ENCODE measurements at regions not wholly inside any gene's neighbourhood (a gene's known extent, or its start where the extent isn't known, plus 50 kb on each side); places are given as distances from the start of the nearest gene placed in this dataset.
"Not testable (repeated sequence)": the region's sequence is repeated elsewhere in the genome, so short reads cannot be mapped to it uniquely, and the experiment has no call there.

DNA sequence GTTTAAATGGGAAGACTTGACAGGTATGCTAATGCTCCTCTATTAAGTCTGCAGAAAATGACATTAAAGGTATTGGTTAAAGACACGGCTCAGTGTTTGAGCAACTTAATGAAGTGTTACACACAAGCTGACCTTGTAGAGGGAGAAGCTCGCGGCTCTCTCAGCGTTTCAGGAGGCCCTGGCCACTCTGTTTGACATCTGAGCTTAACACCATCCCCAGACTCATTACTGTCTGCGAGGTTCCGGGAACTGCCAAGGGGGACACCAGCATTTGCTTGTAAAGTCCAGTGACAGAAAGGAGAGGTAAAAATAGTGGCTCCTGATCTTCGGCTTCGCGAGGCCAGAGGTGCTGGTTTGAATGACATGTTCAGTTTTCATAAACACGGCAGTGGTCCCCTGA lies 540.7 kb upstream of the CADM1 start:
- H3K27me3 ChIP-seq (ENCODE audit: control insufficient read depth in 1 of 2, insufficient read depth in 2 of 2, low read length in 2 of 2) = no peaks in the 10 kb centered on the region
- H3K27ac ChIP-seq (ENCODE audit: low read depth in 2 of 2, low read length in 1 of 2) = no peak overlapping the region
- 59 to 66% methylated on average over 10 of the region's 10 CpGs for WGBS, 2 donors
- H3K4me1 ChIP-seq (ENCODE audit: control insufficient read depth in 2 of 2, insufficient read depth in 2 of 2, low read length in 1 of 2) = no peaks in the 10 kb centered on the region
- H3K9me3 ChIP-seq (ENCODE audit: control insufficient read depth in 2 of 2, insufficient read depth in 1 of 2, low read depth in 1 of 2, low read length in 1 of 2) = peaks cover 0 to 3% of the 10 kb centered on the region in 2 donors
- H3K4me3 ChIP-seq (ENCODE audit: low read depth in 1 of 2, low read length in 2 of 2) = no peak overlapping the region
- no peaks in the 10 kb centered on the region for H3K36me3 ChIP-seq (ENCODE audit: control insufficient read depth in 2 of 2, insufficient read depth in 2 of 2, low read length in 1 of 2)

DNA sequence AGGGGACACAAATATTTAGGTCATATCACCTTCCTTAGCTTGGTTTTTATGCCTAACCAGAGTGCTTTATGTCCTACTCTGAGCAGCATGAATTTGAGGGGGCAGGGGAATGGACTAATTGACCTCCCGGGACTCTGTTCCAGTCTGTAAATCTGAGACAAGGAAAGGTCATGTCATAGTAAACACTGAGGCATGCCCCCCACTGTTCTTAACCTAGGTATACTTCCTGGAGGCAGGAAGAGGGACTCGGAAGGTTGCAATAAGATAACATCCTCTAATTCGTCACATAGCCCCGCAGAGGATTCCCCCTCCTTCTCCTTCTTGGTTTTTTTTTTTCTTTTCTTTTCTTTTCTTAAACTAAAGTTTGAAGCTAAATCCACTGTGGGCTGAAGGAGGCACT lies 540.3 kb upstream of the CADM1 start:
- Histone ChIP-seq H3K4me1 (ENCODE audit: control insufficient read depth in 2 of 2, insufficient read depth in 2 of 2, low read length in 1 of 2) (no peaks in the 10 kb centered on the region), H3K9me3 (ENCODE audit: control insufficient read depth in 2 of 2, insufficient read depth in 1 of 2, low read depth in 1 of 2, low read length in 1 of 2) (peaks cover 0 to 3% of the 10 kb centered on the region in 2 donors), H3K27me3 (ENCODE audit: control insufficient read depth in 1 of 2, insufficient read depth in 2 of 2, low read length in 2 of 2) (no peaks in the 10 kb centered on the region), H3K36me3 (ENCODE audit: control insufficient read depth in 2 of 2, insufficient read depth in 2 of 2, low read length in 1 of 2) (no peaks in the 10 kb centered on the region), H3K4me3 (ENCODE audit: low read depth in 1 of 2, low read length in 2 of 2) (no peak overlapping the region), H3K27ac (ENCODE audit: low read depth in 2 of 2, low read length in 1 of 2) (no peak overlapping the region)
- WGBS, 2 donors = 59 to 61% methylated on average over 4 of the region's 4 CpGs

DNA sequence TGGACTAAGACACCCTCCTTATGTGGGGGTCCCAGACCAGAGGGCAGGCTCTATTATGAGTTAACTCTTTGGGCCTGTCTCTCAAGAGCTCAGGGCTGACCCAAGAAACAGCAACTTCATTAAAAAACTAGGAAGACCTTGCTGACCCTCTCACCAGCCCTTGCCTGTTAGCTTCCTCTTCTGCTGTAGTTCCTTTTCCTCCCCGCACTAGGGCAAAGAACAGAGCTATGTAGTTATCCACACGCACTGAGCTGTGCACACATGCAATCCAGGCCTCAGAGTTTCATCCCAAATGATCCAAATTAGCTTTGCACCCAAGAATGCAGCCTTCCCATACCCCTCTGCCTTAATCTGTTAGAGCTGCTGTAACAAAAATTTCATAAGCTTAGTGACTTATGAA lies 539.6 kb upstream of the CADM1 start:
- Histone ChIP-seq H3K4me1 (ENCODE audit: control insufficient read depth in 2 of 2, insufficient read depth in 2 of 2, low read length in 1 of 2) (no peaks in the 10 kb centered on the region), H3K4me3 (ENCODE audit: low read depth in 1 of 2, low read length in 2 of 2) (no peak overlapping the region), H3K9me3 (ENCODE audit: control insufficient read depth in 2 of 2, insufficient read depth in 1 of 2, low read depth in 1 of 2, low read length in 1 of 2) (peaks cover 0 to 3% of the 10 kb centered on the region in 2 donors), H3K27me3 (ENCODE audit: control insufficient read depth in 1 of 2, insufficient read depth in 2 of 2, low read length in 2 of 2) (no peaks in the 10 kb centered on the region), H3K36me3 (ENCODE audit: control insufficient read depth in 2 of 2, insufficient read depth in 2 of 2, low read length in 1 of 2) (no peaks in the 10 kb centered on the region), H3K27ac (ENCODE audit: low read depth in 2 of 2, low read length in 1 of 2) (no peak overlapping the region)
- 61 to 70% methylated on average over 2 of the region's 2 CpGs for WGBS, 2 donors

DNA sequence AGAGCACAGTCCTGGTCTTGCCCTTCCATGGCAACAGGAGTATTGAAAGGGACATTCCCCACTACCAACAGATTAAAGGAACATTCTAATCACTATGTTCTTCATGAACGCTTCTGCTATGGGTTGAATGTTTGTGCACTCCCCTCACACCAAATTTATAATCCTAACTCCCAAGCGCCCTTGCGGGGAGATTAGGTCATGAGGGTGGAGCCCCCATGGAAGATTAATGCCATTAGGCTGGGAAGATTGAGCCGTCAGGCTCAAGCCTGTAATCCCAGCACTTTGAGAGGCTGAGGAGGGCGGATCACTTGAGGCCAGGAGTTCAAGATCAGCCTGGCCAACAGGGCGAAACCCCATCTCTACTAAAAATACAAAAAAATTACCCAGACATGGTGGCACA lies 538.8 kb upstream of the CADM1 start:
- H3K27me3 ChIP-seq (ENCODE audit: control insufficient read depth in 1 of 2, insufficient read depth in 2 of 2, low read length in 2 of 2); H3K36me3 ChIP-seq (ENCODE audit: control insufficient read depth in 2 of 2, insufficient read depth in 2 of 2, low read length in 1 of 2); H3K27ac ChIP-seq (ENCODE audit: low read depth in 2 of 2, low read length in 1 of 2); H3K4me3 ChIP-seq (ENCODE audit: low read depth in 1 of 2, low read length in 2 of 2); H3K4me1 ChIP-seq (ENCODE audit: control insufficient read depth in 2 of 2, insufficient read depth in 2 of 2, low read length in 1 of 2); H3K9me3 ChIP-seq (ENCODE audit: control insufficient read depth in 2 of 2, insufficient read depth in 1 of 2, low read depth in 1 of 2, low read length in 1 of 2): not testable (repeated sequence)
- WGBS, 2 donors = 86 to 93% methylated on average over 6 of the region's 6 CpGs

DNA sequence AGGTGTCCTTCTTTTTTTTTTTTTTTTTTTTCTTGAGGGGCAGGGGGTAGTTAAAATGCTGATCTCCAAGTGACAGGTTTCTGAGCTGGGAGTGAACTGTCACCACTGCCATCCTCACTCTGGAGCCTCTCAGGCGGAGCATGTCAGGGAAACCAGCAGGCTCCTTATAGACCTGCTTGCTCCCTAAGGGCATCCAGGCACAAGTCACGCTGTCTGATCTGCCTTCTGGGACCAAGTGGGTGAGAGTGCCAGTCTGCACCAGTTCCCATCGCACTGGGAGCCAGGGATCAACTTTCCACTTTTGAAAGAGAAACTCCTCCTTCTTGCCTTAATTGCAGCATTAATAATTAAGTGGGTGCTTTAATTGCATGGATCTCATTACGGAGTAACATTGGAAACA lies 537.9 kb upstream of the CADM1 start:
- no peak overlapping the region for H3K27ac ChIP-seq (ENCODE audit: low read depth in 2 of 2, low read length in 1 of 2)
- H3K4me1 ChIP-seq (ENCODE audit: control insufficient read depth in 2 of 2, insufficient read depth in 2 of 2, low read length in 1 of 2) = no peaks in the 10 kb centered on the region
- H3K36me3 ChIP-seq (ENCODE audit: control insufficient read depth in 2 of 2, insufficient read depth in 2 of 2, low read length in 1 of 2) = no peaks in the 10 kb centered on the region
- peaks cover under 1 to 3% of the 10 kb centered on the region in 2 donors for H3K9me3 ChIP-seq (ENCODE audit: control insufficient read depth in 2 of 2, insufficient read depth in 1 of 2, low read depth in 1 of 2, low read length in 1 of 2)
- WGBS, 2 donors = 82 to 84% methylated on average over 4 of the region's 4 CpGs
- H3K4me3 ChIP-seq (ENCODE audit: low read depth in 1 of 2, low read length in 2 of 2) = no peak overlapping the region
- no peaks in the 10 kb centered on the region for H3K27me3 ChIP-seq (ENCODE audit: control insufficient read depth in 1 of 2, insufficient read depth in 2 of 2, low read length in 2 of 2)

DNA sequence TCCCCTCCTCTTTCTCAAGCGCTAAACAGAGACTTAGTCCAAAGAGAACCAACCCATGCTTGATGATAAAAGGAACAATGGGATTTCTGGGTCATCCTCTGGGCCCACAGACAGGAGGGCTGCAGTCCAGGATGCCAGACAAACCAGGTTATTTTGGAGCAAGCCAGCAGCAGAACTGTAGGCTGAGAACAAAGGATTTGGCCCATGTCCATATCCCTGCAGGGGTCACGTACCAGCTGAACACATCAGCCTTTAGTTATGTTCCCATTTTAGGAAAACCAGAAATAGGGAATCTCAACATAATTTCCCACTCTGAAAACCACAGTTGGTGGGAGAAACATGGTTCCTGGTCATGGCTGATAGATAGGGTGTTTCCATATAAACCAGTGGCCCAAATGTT lies 533.6 kb upstream of the CADM1 start:
- H3K9me3 ChIP-seq (ENCODE audit: control insufficient read depth in 2 of 2, insufficient read depth in 1 of 2, low read depth in 1 of 2, low read length in 1 of 2) = peaks cover 0 to 2% of the 10 kb centered on the region in 2 donors
- H3K27ac ChIP-seq (ENCODE audit: low read depth in 2 of 2, low read length in 1 of 2) = no peak overlapping the region
- no peaks in the 10 kb centered on the region for H3K4me1 ChIP-seq (ENCODE audit: control insufficient read depth in 2 of 2, insufficient read depth in 2 of 2, low read length in 1 of 2)
- H3K4me3 ChIP-seq (ENCODE audit: low read depth in 1 of 2, low read length in 2 of 2) = no peak overlapping the region
- WGBS, 2 donors = 40 to 60% methylated on average over 2 of the region's 2 CpGs
- H3K36me3 ChIP-seq (ENCODE audit: control insufficient read depth in 2 of 2, insufficient read depth in 2 of 2, low read length in 1 of 2) = no peaks in the 10 kb centered on the region
- H3K27me3 ChIP-seq (ENCODE audit: control insufficient read depth in 1 of 2, insufficient read depth in 2 of 2, low read length in 2 of 2) = no peaks in the 10 kb centered on the region

DNA sequence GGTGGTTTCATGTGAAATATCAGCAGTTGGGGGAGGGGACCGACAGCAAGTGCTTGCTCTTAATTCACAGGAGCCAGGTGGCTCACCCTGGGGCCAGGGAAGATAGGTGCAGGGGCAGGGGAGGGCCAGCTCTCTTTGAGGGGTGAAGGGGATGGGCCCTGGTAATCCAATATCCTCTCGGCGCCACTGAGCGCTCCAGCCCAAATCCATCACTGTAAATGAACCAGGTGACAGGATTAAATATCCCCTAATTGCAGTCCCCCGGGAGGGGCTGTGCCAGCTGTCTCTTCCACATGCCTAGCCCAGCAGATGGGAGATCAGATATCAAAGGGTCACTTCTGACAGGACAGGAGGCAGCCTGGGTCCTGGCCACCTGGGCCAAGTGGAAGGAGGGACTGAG lies 531.8 kb upstream of the CADM1 start:
- Histone ChIP-seq H3K27ac (ENCODE audit: low read depth in 2 of 2, low read length in 1 of 2) (no peak overlapping the region), H3K36me3 (ENCODE audit: control insufficient read depth in 2 of 2, insufficient read depth in 2 of 2, low read length in 1 of 2) (no peaks in the 10 kb centered on the region), H3K4me1 (ENCODE audit: control insufficient read depth in 2 of 2, insufficient read depth in 2 of 2, low read length in 1 of 2) (no peaks in the 10 kb centered on the region), H3K4me3 (ENCODE audit: low read depth in 1 of 2, low read length in 2 of 2) (no peak overlapping the region), H3K27me3 (ENCODE audit: control insufficient read depth in 1 of 2, insufficient read depth in 2 of 2, low read length in 2 of 2) (no peaks in the 10 kb centered on the region), H3K9me3 (ENCODE audit: control insufficient read depth in 2 of 2, insufficient read depth in 1 of 2, low read depth in 1 of 2, low read length in 1 of 2) (peaks cover 0 to 4% of the 10 kb centered on the region in 2 donors)
- 35 to 41% methylated on average over 5 of the region's 5 CpGs for WGBS, 2 donors

DNA sequence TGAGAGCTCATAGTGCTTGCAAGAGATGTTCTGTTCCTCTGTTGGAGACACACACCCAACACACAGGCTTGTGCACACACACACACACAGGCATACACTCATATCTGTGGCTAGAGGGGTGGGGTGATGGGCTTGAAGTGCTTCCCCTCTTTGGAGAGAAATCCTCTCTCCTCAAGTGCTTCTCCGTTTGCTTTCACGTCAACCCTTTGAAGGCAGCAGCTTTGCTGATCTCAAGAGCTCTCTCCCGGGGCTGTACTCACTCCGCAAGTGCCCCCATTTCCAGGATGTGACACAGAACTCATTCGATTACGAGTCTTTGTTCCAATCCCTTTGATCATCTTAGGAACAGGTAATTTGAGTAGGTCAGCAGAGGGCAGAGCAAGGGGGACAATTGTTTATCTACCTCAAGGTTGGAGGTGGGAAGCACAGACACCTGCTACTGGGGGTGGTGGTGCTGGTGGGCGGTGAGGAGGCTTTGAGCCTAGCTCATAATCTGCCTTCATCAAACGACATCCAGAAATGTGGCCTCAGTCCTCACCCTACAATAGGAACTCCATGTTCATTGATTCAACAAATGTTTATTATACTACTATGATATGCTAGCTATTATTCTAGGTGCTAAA lies 529.8 kb upstream of the CADM1 start:
- WGBS, 2 donors = 36 to 37% methylated on average over 8 of the region's 8 CpGs
- no peak overlapping the region for H3K27ac ChIP-seq (ENCODE audit: low read depth in 2 of 2, low read length in 1 of 2)
- H3K9me3 ChIP-seq (ENCODE audit: control insufficient read depth in 2 of 2, insufficient read depth in 1 of 2, low read depth in 1 of 2, low read length in 1 of 2) = peaks cover 0 to 4% of the 10 kb centered on the region in 2 donors
- H3K4me3 ChIP-seq (ENCODE audit: low read depth in 1 of 2, low read length in 2 of 2) = no peak overlapping the region
- H3K27me3 ChIP-seq (ENCODE audit: control insufficient read depth in 1 of 2, insufficient read depth in 2 of 2, low read length in 2 of 2) = no peaks in the 10 kb centered on the region
- no peaks in the 10 kb centered on the region for H3K36me3 ChIP-seq (ENCODE audit: control insufficient read depth in 2 of 2, insufficient read depth in 2 of 2, low read length in 1 of 2)
- no peaks in the 10 kb centered on the region for H3K4me1 ChIP-seq (ENCODE audit: control insufficient read depth in 2 of 2, insufficient read depth in 2 of 2, low read length in 1 of 2)

DNA sequence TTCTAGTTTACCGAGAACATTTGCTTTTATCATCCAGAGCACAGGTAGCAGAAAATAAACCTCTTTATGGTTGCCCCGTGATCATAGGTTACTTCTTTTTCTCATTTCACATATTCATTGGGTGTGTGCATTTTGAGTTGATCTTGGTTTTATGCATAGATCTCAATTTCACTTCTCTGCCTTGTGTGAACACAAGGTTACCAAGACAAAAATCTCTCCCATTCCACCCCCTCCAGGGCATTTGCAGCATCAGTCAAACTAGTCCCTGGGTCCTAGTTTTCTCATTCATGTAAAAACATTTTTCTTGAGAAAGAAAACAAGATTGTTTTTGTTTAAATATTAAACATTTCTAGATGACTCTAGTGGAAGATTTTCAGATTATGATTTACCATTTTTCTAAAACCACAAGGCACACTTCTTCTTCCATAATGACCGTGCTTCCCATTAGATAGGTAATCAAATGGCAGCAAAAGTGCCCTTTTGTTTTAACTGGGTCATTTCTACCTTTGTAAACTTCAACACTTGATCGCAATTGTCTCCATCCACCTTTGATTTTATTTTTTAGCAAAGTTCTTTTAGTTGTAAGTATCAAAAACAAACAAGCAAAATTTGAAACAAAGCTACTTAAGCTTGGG lies 526.6 kb upstream of the CADM1 start:
- Histone ChIP-seq H3K9me3 (ENCODE audit: control insufficient read depth in 2 of 2, insufficient read depth in 1 of 2, low read depth in 1 of 2, low read length in 1 of 2) (peaks cover 0 to 2% of the 10 kb centered on the region in 2 donors), H3K4me1 (ENCODE audit: control insufficient read depth in 2 of 2, insufficient read depth in 2 of 2, low read length in 1 of 2) (no peaks in the 10 kb centered on the region), H3K36me3 (ENCODE audit: control insufficient read depth in 2 of 2, insufficient read depth in 2 of 2, low read length in 1 of 2) (no peaks in the 10 kb centered on the region), H3K4me3 (ENCODE audit: low read depth in 1 of 2, low read length in 2 of 2) (no peak overlapping the region), H3K27me3 (ENCODE audit: control insufficient read depth in 1 of 2, insufficient read depth in 2 of 2, low read length in 2 of 2) (no peaks in the 10 kb centered on the region), H3K27ac (ENCODE audit: low read depth in 2 of 2, low read length in 1 of 2) (no peak overlapping the region)
- 76 to 87% methylated on average over 4 of the region's 4 CpGs for WGBS, 2 donors

DNA sequence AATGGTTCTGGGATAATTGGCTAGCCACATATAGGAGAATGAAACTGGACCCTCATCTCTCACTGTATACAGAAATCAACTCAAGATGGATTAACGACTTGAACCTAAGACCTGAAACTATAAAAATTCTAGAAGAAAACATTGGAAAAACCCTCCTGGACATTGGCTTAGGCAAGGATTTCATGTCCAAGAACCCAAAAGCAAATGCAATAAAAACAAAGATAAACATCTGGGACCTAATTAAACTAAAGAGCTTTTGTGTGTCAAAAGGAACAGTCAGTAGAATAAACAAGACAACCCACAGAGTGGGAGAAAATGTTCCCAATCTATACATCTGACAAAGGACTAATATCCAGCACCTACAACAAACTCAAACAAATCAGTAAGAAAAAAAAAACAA lies 524.3 kb upstream of the CADM1 start:
- 57 to 73% methylated on average over 1 of the region's 1 CpG for WGBS, 2 donors
- not testable (repeated sequence) for H3K9me3 ChIP-seq (ENCODE audit: control insufficient read depth in 2 of 2, insufficient read depth in 1 of 2, low read depth in 1 of 2, low read length in 1 of 2); H3K27me3 ChIP-seq (ENCODE audit: control insufficient read depth in 1 of 2, insufficient read depth in 2 of 2, low read length in 2 of 2); H3K4me1 ChIP-seq (ENCODE audit: control insufficient read depth in 2 of 2, insufficient read depth in 2 of 2, low read length in 1 of 2); H3K4me3 ChIP-seq (ENCODE audit: low read depth in 1 of 2, low read length in 2 of 2); H3K36me3 ChIP-seq (ENCODE audit: control insufficient read depth in 2 of 2, insufficient read depth in 2 of 2, low read length in 1 of 2); H3K27ac ChIP-seq (ENCODE audit: low read depth in 2 of 2, low read length in 1 of 2)
